Uterus (tissue), 3 donors: ENCODE measurements at regions not wholly inside any gene's neighbourhood (a gene's known extent, or its start where the extent isn't known, plus 50 kb on each side); places are given as distances from the start of the nearest gene placed in this dataset.

Experiments used
- DNase-seq, 2 donors: peaks; one replicate each; pipeline ENCODE4 v3.0.0-alpha.2; 2019 to 2020
- H3K27ac ChIP-seq, 2 donors: fragments of 200-600 bp; sonication (generic); 1 replicate in 1 of 2; 2 replicates in 1 of 2; pipeline ENCODE4 v1.5.1; 2016 to 2018
- H3K27me3 ChIP-seq, 2 donors: fragments of 200-600 bp; sonication (generic); one replicate each; pipeline ENCODE4 v1.5.1; 2018 to 2019; ENCODE audit warnings: control low read depth in 1 of 2
- H3K36me3 ChIP-seq, 2 donors: fragments of 200-600 bp; sonication (generic); one replicate each; pipeline ENCODE4 v1.5.1; 2019; ENCODE audit warnings: control low read depth in 1 of 2
- H3K4me1 ChIP-seq, 2 donors: fragments of 200-600 bp; sonication (generic); one replicate each; pipeline ENCODE4 v1.5.1; 2018 to 2019; ENCODE audit warnings: control low read depth in 1 of 2
- H3K4me3 ChIP-seq, 2 donors: fragments of 200-600 bp; sonication (generic); 1 replicate in 1 of 2; 2 replicates in 1 of 2; pipeline ENCODE4 v1.5.1; 2018 to 2019; ENCODE audit warnings: mild to moderate bottlenecking in 1 of 2
- H3K9me3 ChIP-seq, 2 donors: fragments of 200-600 bp; sonication (generic); one replicate each; pipeline ENCODE4 v1.5.1; 2019; ENCODE audit warnings: control low read depth in 1 of 2
- CTCF ChIP-seq, 4 experiments: fragments of 200-600 bp in 2 of 4; fragments of 450-650 bp in 2 of 4; sonication (generic) in 2 of 4; IDR thresholded peaks; one replicate each; pipeline ENCODE4 v1.5.1; 2016 to 2019; ENCODE audit warnings: antibody characterized with exemption in 4 of 4, mild to moderate bottlenecking in 2 of 4, moderate library complexity in 1 of 4
- POLR2A ChIP-seq, 2 donors: fragments of 450-650 bp; IDR thresholded peaks; one replicate each; pipeline ENCODE4 v1.6.1; 2016; ENCODE audit warnings: antibody characterized with exemption in 2 of 2, mild to moderate bottlenecking in 1 of 2, moderate library complexity in 1 of 2
- intact Hi-C: fragments of 100-400 bp; cut with DNase I; formaldehyde crosslinking; loops from one replicate; pipeline ENCODE4 v1.15.1; 2023; ENCODE audit warnings: low total_unique reads
- donor health status: DM: yes; HTN: yes; CAD: no.

GRCh38 chr3:148319960-148320359, 377.7 kb upstream of the AGTR1 start:
- Histone ChIP-seq H3K4me1 (no peaks in the 10 kb centered on the region), H3K9me3 (no peaks in the 10 kb centered on the region), H3K4me3 (no peak overlapping the region), H3K36me3 (no peaks in the 10 kb centered on the region), H3K27me3 (no peaks in the 10 kb centered on the region), H3K27ac (no peak overlapping the region)
- no peak for DNase-seq
- TF ChIP-seq POLR2A (IDR thresholded peaks at IDR 0.05) = no peak
- TF ChIP-seq CTCF (IDR thresholded peaks at IDR 0.05) = no peak
- intact Hi-C loops = no loop called here

- TF ChIP-seq POLR2A (IDR thresholded peaks at IDR 0.05) (no peak), CTCF (IDR thresholded peaks at IDR 0.05) (no peak)
Observed at GRCh38 chr3:148329481-148330235, 368.0 kb upstream of the AGTR1 start.

GRCh38 chr3:148330542-148330941, 367.2 kb upstream of the AGTR1 start:
- H3K9me3 ChIP-seq = no peaks in the 10 kb centered on the region
- H3K27ac ChIP-seq = no peak overlapping the region
- intact Hi-C loops = no loop called here
- H3K27me3 ChIP-seq = no peaks in the 10 kb centered on the region
- H3K36me3 ChIP-seq = no peaks in the 10 kb centered on the region
- DNase-seq = no peak
- no peaks in the 10 kb centered on the region for H3K4me1 ChIP-seq
- TF ChIP-seq CTCF (IDR thresholded peaks at IDR 0.05) = no peak
- no peak overlapping the region for H3K4me3 ChIP-seq

More at GRCh38 chr3:148329481-148330235, 368.0 kb upstream of the AGTR1 start:
- Histone ChIP-seq H3K9me3 (no peaks in the 10 kb centered on the region), H3K36me3 (no peaks in the 10 kb centered on the region), H3K27ac (no peak overlapping the region), H3K4me3 (no peak overlapping the region), H3K27me3 (no peaks in the 10 kb centered on the region), H3K4me1 (no peaks in the 10 kb centered on the region)
- no peak for DNase-seq
- intact Hi-C loops = no loop called here

GRCh38 chr3:148331081-148331846, 366.4 kb upstream of the AGTR1 start:
- Histone ChIP-seq H3K4me1 (no peaks in the 10 kb centered on the region), H3K36me3 (no peaks in the 10 kb centered on the region), H3K4me3 (no peak overlapping the region), H3K9me3 (no peaks in the 10 kb centered on the region), H3K27ac (no peak overlapping the region), H3K27me3 (no peaks in the 10 kb centered on the region)
- no peak for DNase-seq
- no peak for TF ChIP-seq POLR2A (IDR thresholded peaks at IDR 0.05)
- no peak for TF ChIP-seq CTCF (IDR thresholded peaks at IDR 0.05)
- intact Hi-C loops = no loop called here

- Histone ChIP-seq H3K36me3 (no peaks in the 10 kb centered on the region), H3K4me1 (no peaks in the 10 kb centered on the region), H3K4me3 (no peak overlapping the region), H3K27me3 (no peaks in the 10 kb centered on the region), H3K27ac (no peak overlapping the region), H3K9me3 (no peaks in the 10 kb centered on the region)
- intact Hi-C loops = no loop called here
- DNase-seq = no peak
- no peak for TF ChIP-seq CTCF (IDR thresholded peaks at IDR 0.05)
- TF ChIP-seq POLR2A (IDR thresholded peaks at IDR 0.05) = no peak
Observed at GRCh38 chr3:148332509-148332908, 365.2 kb upstream of the AGTR1 start.
